NCI-H774 (cell line): ENCODE measurements at regions not wholly inside any gene's neighbourhood (a gene's known extent, or its start where the extent isn't known, plus 50 kb on each side); places are given as distances from the start of the nearest gene placed in this dataset.

ENCODE experiments used
- DNase-seq: peaks from one replicate; lab custom pipeline; 2025; lab: John Stamatoyannopoulos, UW

DNA sequence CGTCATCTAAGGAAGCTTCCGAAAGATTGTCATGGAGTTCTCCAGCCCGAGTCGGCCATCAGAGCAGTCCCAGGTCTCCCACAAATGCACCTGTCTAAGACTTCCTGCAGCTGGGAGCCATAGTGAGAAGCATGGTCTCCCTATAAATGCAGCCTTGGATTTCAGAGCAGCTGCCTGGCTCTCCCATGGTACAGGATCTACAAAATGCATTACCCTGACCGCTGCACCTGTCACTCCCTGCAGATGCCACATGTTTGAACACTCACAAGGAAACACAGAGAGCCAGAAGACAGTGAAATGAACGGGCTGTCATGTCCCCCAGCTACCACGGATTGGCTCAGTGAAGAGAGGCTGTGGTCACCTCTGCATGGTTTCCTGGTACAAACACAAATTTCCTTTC, 702.7 kb downstream of the MED13L start:
- no peak for DNase-seq

DNA sequence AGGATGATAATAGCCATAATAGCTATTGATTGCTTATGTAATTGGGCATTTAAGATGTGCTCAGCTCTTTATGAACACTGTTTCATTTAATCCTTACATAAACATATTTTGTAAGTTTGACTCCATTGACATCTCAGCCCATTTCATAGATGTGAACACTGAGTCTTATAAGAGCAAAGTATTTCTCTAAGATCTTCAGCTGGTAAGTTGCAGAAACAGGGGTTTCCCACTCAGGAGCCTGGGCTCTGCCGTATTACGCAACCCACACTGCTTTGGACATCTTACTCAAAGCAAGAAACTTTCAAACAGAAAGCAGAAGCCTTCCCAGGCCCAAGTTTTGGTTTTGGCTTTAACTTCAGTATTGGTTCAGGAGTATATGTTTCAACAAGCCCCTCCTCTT, 705.1 kb downstream of the MED13L start:
- no peak for DNase-seq

DNA sequence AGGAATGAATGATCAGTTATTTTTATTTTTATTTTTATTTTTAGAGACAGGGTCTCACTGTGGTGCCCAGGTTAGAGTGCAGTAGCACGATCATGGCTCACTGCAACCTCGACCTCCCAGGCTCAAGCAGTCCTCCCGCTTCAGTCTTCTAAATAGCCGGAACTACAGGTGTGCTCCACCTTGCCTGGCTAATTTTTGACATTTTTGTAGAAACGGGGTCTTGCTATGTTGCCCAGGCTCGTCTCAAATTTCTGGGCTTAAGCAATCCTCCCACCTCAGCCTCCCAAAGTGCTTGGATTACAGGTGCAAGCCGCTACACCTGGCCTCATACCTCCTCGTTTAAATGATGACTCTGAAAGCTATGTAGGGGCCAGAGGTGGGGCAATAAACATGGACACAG, 706.0 kb downstream of the MED13L start:
- DNase-seq: no peak

DNA sequence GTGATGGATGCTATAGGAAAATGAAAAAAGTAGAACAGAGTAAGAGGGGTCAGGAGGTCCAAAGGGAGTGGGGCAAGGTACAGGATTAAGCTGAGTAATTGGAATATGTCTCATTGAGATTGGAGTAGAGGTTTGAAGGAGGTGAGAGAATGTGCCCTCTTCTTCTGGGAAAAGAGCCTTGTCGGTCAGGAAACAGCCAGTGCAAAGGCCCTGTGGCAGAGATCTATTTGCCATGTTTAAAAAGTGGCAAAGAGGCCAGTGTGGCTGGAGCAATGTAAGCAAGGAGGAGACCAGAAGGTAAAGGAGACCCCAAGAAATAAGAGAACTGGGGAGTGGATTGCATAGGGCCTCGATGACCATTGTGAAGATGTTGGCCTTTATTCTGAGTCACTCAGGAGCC, 706.5 kb downstream of the MED13L start:
- no peak for DNase-seq

DNA sequence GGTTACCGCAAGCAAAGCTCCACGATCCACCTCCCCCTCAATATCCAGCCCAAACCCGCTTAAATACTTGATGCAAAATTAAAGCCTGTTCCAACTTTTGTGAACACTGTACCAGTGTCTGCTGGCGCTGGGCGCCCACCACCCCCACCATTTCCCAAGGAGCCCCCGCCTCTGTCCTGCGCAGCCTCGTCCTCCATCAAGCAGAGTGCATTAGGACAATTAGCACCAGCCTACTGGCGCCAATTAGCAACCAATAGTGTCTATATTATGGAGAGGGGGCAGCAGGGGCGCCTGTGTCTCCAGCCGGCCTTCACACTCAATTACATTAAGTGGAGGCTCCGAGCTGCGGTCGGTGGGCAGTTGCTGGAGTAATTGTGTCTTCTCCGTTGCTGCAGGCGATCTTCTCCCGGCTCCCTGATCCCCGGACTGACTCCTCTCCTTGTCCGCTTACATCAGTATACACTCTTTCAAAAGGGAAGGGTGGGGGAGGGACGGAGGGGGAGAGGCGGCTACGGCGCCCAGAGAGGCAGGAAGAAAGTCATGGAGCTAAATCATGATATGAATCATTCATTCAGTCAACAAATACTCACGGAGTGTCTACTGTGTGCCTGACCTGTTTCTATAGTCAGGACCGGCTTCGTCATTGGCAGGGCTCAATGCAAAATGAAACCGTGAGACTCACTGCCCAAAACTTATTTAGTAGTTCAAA, 707.3 kb downstream of the MED13L start:
- DNase-seq: no peak

DNA sequence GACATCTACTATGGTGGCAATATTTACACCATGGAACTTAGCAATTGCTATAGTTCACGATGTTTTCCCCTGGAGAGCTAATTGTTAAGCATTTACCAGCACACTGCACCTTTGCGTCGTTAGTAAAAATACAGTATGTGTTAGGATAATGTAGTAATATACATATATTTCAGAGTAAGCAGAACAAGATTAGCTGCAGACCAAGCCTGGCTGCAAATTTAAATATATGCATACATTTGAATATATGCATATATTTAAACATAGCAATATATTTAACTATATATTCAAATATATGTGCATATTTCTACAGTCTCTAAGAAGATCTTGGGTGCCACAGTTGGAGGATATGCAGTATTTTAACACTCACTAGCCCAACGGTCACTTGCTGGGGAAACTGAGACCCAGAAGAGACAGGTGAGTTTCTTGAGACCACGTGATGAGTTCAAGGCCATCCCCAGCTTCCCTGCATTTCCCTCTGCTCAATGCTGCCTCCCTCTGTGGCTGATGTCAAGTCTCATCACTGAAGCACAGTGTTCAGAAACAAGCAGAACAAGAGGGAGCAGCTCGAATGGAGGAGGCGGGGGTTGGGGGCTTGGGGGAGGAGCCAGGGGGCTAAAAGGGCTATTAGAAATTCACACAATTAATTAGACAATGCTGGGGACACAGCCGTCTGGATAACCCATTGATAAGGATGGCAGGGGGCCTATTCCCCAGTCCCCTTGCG, 708.0 kb downstream of the MED13L start:
- DNase-seq: peak; percentile 6

DNA sequence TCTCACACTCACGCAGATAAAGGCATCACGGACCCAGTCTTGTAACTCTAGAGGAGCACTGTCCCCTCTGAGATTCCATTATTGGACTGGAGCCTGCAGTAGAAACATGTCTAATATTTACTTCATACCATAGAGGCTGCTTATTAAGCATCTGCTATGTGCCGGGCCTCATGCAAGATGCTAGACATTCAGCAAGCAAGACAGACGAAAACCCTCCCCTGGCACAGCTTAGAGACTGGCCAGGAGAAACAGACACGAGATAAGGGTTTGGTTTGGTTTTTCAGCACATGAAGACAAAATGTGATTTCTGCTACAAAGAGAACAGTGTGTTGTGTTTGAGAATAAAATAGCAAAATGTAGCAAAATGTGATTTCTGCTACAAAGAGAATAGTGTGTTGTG, 719.2 kb downstream of the MED13L start:
- no peak for DNase-seq

DNA sequence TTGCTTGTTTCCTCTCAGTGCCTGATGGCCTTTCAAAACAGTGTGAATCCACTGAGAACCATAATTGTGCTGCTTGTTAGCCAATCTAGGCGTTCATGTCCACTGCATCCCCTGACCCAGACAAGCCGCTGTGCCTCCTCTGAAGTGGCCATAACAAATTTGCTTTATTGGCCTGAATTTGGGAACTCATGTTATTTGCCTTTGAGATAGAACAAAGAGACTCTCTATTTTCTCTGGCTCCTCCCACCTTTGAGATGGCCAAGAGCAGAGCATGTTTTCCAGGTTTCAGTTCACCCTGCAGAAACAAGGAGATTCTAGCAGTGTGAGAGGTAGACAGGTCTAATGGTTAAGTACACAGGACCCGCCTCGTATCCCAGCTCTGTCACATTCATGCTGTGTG, 723.9 kb downstream of the MED13L start:
- no peak for DNase-seq

DNA sequence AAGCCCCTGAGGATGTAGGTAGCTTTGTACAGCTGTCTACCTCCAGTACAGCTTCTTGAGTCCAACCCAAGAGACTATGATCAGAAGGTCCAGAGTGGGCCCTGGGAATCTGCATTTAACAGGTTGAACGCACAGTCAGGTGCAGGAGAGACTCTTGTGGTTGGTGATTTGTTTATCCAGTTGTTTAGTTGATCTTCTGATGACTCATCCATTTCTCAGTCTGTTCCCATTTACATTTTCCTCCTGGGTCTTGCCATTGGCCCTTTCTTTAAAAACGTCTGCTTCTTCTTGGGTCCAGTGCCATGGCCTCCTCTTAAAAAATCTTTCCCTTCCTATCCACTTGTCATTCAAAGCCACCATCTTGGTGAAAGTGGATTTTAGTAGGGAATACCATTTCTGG, 734.2 kb downstream of the MED13L start:
- DNase-seq: no peak

DNA sequence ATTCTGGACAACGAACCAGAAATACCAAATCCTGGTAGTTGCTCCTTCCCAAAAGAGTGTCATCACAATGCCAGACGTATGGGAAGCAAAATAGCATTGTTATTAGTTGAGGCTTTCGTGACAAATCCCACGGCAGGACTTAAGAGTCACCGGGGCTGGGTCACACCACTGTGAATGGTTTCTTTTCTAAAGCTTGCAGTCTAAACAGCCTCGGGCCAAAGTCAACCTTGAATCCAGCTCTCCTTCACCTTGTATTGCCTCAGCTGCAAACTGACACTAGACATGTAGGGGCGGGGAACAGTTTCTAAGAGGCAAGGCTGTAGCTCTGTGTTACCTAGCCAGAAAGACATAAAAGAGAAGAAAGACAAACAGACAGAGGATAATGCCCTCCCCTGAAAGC, 734.8 kb downstream of the MED13L start:
- DNase-seq: no peak

DNA sequence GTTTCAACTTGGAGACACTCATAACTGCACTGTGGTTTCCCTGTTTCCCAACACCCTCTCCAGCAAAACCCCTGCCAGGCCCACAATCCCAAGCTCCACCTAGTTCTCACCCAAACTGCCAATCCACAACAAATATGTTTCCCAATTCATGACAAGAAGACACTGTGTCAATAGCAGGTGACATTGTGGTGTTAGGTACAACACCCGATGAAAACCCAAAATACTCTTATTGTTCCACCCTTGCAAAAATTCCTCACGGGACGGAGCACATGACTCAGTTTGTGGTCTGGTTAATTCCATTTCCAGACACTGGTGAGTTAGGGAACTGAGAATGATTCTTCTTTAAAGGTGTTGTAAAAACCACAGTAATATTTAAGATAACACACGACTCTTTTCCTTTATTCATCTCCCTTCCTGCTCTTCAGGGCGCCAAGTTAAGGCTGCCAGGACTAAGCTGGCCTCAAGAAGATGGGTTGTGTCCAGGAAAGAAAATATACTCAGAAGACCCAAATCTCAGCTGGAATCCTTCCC, 735.5 kb downstream of the MED13L start:
- DNase-seq: no peak

DNA sequence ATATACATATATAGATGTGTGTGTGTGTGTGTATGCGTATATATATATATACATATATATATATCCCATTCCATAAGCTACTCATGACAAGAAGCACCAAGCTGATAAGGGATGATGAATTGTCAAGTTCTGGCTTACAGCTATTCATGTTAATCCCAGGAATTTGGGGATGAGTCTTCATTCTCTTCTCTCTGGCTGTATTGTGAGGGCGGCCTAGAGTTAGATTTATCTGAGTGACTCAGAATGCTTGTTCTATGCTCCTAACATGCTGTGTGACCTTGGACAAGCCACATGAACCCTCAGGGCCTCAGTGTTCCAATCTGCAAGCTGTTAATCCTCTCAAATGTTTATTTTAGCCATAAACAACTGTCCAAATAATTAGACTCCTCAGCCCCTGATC, 749.0 kb downstream of the MED13L start:
- no peak for DNase-seq

DNA sequence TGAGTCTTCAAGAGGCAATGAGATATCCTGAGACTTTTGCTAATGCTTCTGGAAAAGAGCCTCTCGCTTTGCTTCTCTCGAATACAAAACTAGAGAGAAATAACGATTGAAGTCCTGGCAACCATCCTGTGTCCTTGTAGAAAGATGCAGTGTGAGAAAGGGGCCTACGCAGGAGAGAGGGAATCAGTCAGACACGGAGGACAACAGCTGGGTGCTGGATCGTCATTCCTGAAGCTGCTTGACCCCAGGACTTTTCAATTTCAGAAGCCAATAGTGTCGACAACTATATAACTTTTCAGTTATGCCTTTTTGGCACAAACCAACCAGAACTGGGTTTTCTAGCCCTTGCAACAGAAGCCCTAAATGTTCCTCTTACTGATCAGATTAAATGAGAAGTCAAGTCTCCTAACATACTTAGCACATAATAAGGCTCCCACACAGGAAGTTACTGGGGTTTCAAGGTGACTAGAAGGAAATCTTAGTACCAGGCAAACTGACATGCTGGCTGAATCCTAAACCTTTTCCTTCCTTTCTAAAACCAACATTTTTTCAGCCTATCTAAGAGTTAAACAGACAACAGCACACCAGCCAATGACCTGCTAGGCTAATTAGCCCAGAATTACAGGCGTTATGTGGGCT, 755.6 kb downstream of the MED13L start:
- DNase-seq: no peak

DNA sequence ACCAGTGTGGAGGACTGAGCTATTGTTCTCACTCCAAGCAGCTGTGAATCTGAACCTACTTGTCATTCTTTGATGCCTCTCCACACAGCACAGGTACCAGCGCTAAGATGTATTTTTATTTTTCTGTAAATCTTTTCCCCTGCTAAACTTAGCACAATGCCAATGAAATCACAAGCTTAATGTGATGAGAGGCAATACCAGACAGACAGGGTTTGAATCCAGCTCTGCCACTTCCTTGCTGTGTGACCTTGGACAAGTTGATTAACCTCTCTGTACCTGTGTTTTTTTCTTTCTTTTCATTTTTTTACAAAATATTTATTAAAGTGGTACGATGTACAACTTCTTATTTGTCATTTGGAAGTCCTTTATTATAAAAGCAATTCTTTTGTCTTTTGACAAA, 757.6 kb downstream of the MED13L start:
- no peak for DNase-seq

DNA sequence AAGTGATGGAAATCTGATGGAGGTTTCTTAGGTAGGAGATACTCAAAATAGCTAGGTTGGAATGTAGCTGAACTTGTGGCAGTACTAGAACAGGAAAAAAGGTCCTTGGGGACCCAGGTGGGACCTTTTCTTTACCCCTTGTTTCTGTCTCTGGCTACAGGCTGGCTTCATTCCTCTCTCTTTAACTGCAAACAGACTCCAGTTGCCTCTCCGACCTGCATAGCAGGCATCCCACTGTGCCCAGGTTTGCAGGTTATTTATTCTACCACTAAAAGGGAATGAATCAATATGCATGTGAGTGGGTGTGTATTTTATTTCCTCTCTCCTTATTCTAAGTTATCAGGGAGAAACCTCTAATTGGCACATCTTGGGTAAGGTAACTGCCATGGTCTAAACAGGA, 758.1 kb downstream of the MED13L start:
- DNase-seq: no peak

DNA sequence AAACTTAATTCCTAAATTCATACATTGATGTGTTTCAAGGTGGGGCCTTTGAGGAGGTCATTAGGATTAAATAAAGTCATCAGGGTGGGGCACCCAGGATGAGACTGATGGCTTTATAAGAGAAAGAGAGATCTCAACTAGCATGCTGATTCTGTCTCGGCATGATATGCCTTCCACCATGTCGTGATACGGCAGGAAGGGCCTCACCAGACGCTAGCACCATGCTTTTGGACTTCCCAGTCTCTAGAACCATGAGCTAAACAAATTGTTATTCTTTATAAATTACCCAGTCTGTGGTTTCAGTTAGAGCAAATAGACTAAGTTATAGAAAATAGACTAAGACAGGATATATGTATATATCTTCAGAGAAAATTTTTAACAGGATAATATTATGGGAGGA, 759.6 kb downstream of the MED13L start:
- no peak for DNase-seq

DNA sequence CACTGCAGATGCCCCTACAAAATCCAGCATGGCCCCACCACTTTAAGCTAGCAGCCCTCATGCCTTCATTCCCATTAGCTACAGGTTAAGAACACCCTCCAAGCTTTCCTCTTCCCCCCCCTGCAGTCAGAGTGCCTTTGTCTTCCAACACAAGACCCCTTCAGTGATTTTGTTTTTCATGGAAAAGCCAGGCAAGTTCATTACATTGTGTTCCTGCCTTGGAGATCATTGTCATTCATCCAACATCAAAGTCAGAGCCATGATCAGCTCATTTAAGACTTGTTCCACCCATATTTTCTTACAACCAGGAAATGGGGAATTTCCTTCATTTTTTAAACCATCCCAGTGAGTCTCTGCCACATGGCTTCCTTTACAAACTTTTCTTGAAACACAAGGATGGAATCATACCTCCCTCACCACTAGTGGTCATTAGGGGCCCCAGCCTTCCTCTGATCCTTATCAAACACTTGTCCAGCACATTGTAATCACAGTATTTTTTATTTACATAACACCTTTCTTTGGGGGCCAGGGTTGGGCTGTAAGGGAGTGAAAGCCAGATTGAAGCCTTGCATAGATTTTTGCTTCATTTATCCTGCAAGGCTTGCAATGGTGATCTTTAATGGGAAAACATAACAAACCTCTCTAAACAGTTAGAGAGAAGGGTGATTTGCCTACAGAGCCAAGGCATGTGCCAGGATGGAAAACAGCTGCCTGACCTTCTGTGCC, 765.3 kb downstream of the MED13L start:
- no peak for DNase-seq

DNA sequence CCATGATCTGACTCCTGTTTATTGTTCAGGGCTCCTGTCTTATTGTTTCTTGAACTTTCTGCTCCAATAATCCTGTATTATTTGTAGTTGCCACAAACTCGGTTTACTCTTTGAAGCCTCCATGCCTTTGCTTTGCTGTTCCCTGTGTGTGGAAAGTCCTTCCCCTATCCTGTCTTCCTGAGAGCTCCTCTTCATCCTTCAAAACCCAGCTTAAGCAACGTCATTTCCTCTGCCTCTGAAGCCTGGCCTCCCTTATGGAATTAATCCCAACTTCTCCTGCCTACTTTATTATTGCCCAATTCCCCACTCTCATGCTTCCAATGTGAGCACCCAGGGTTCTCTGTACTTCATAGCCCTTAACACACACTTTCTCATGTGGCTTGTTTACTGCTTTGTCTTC, 766.2 kb downstream of the MED13L start:
- no peak for DNase-seq

DNA sequence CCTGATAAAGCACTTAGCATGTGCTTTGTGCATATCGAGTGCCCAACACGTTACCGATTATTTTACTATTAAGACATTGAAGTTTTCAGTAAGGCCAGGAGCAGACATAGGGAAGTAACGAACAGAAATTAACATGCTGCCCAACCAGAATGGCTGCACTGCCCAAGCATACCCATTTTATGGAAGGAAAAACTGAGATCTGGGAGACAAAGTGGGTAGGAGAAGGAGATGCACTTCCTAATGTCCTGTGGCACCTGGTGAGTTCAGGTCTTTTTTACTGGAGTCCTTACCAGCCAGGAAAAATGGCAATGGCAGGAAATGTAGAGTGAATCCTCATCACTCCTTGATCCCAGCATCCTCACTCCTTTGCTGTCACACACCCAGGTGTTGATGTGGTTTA, 768.5 kb downstream of the MED13L start:
- no peak for DNase-seq

DNA sequence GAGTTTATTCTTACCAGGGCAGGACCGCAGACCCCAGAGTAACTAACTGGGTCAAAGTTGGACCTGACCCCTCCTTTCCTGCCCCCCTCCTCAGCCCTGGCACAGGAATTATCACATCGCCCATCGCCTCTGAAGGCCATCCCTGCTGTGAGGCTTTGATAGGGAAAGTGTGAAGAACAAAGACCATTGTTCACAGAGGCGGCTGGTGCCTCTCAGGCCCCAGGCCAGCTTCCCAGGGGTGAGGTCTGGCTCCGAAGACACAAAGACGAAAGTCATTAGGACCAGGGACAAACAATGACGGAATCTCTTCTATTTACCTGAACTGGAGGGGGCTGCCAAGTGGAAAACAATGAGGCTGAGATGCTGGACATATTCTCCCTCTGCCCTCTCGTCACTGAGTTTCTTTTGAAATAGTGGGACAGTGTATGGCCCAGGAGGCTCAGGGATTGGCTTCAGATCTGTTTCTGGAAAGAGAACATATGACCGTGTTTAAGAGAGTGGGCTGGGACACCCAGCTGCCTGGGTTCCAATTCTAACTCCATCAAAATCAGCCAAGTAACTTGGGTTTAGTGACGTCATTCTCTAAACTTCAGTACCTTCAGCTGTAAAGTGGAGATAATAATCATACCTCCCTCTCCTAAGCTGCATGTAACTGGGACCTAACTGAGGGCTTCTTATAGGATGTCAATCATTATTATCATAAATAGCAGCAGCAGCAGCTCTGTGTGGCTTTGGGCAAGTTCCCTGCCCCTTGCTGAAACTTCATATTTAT, 769.4 kb downstream of the MED13L start:
- DNase-seq: peak; percentile 39

DNA sequence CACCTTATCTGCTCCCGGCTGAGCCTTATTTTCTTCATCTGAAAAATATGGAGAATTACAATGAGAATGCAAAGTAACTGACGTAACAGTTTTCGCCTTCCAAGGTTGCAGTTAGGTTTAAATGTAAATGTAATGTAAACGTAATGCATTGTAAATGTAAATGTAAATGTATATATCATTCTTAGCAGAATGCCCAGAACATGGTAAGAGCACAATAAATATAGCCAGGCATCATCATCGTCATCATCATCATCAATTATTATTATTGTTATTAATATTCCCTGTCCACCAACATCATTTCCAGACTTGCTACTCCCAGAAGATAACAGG, 770.0 kb downstream of the MED13L start:
- DNase-seq: no peak
